K562 (cell line): ENCODE measurements at regions not wholly inside any gene's neighbourhood (a gene's known extent, or its start where the extent isn't known, plus 50 kb on each side); places are given as distances from the start of the nearest gene placed in this dataset.

Experiments
- ASH1L ChIP-seq: fragments of 450-650 bp; IDR thresholded peaks from 2 replicates; pipeline ENCODE4 v1.6.1; 2018; ENCODE audit warnings: borderline replicate concordance, mild to moderate bottlenecking, low read depth; ENCODE audit not compliant: partially characterized antibody
- CBFA2T3 ChIP-seq: fragments of 450-650 bp; IDR thresholded peaks from 2 replicates; pipeline ENCODE4 v1.6.1; 2017
- CCAR2 ChIP-seq: fragments of 200-400 bp; formaldehyde crosslinking; IDR thresholded peaks from 2 replicates; pipeline ENCODE4 v1.6.1; 2017; ENCODE audit warnings: mild to moderate bottlenecking, low read depth, low read length
- CEBPB ChIP-seq: fragments of 450-650 bp; IDR thresholded peaks from 2 replicates; pipeline ENCODE4 v1.6.1; 2016; ENCODE audit warnings: missing genetic modification characterization, missing compliant biosample characterization
- CXXC5 ChIP-seq: fragments of 250-450 bp; sonication (Bioruptor Pico); IDR thresholded peaks from 2 replicates; pipeline ENCODE4 v1.8.0; 2022; ENCODE audit warnings: inconsistent platforms, mild to moderate bottlenecking, moderate library complexity
- KDM4B ChIP-seq, 2 experiments: fragments of 450-650 bp in 1 of 2; sonication (generic) in 1 of 2; IDR thresholded peaks; 2 replicates each; pipeline ENCODE4 v1.6.1; 2016 to 2017; ENCODE audit warnings: borderline replicate concordance in 2 of 2, antibody characterized with exemption in 1 of 2, low read depth in 1 of 2, mild to moderate bottlenecking in 1 of 2
- PHB2 ChIP-seq: fragments of 450-650 bp; IDR thresholded peaks from 2 replicates; pipeline ENCODE4 v1.6.1; 2017; ENCODE audit warnings: low read depth
- RERE ChIP-seq: sonication (generic); formaldehyde crosslinking; IDR thresholded peaks from 2 replicates; pipeline ENCODE4 v1.8.0; 2023; ENCODE audit warnings: missing genetic modification reagents, mild to moderate bottlenecking, borderline replicate concordance
- RNF2 ChIP-seq: sonication (generic); IDR thresholded peaks from 2 replicates; pipeline ENCODE4 v1.6.1; 2016
- SMAD2 ChIP-seq: fragments of 150-350 bp; IDR thresholded peaks from 2 replicates; pipeline ENCODE4 v1.6.1; 2014; ENCODE audit warnings: low read depth, mild to moderate bottlenecking, low read length
- SMARCA4 ChIP-seq: fragments of 450-650 bp; IDR thresholded peaks from 2 replicates; pipeline ENCODE4 v1.6.1; 2016
- SMARCE1 ChIP-seq: fragments of 450-650 bp; IDR thresholded peaks from 2 replicates; pipeline ENCODE4 v1.7.1; 2016; ENCODE audit warnings: mild to moderate bottlenecking
- SP1 ChIP-seq: sonication (generic); formaldehyde crosslinking; IDR thresholded peaks from 2 replicates; pipeline ENCODE4 v1.8.1; 2022; ENCODE audit warnings: mild to moderate bottlenecking, missing genetic modification reagents
- TBP ChIP-seq: optimal IDR thresholded peaks from 2 replicates; pipeline ENCODE3; 2011; ENCODE audit warnings: low read depth, low read length, improper control_type of control experiment
- THAP7 ChIP-seq: fragments of 250-450 bp; sonication (Bioruptor Pico); IDR thresholded peaks from 2 replicates; pipeline ENCODE4 v1.5.0; 2021
- ZBTB34 ChIP-seq: fragments of 250-450 bp; sonication (Bioruptor Pico); IDR thresholded peaks from 2 replicates; pipeline ENCODE4 v1.8.0; 2021; ENCODE audit warnings: mild to moderate bottlenecking, moderate library complexity
- ZEB2 ChIP-seq: fragments of 450-650 bp; IDR thresholded peaks from 2 replicates; pipeline ENCODE4 v1.6.1; 2016
- ZNF133 ChIP-seq: fragments of 250-450 bp; sonication (Bioruptor Pico); IDR thresholded peaks from 2 replicates; pipeline ENCODE4 v1.4.0; 2020; ENCODE audit warnings: mild to moderate bottlenecking
- ZNF408 ChIP-seq: fragments of 250-450 bp; sonication (Bioruptor Pico); IDR thresholded peaks from 2 replicates; pipeline ENCODE4 v1.4.0; 2020; ENCODE audit warnings: low read depth, mild to moderate bottlenecking, moderate library complexity
- ZNF507 ChIP-seq: conservative IDR thresholded peaks from 2 replicates; pipeline ENCODE4 v1.6.1; 2017; ENCODE audit warnings: missing genetic modification characterization, missing compliant biosample characterization
- ZNF79 ChIP-seq: fragments of 250-450 bp; sonication (Bioruptor Pico); IDR thresholded peaks from 2 replicates; pipeline ENCODE4 v1.4.0; 2020; ENCODE audit warnings: low read depth, mild to moderate bottlenecking, moderate library complexity

GRCh38 chr12:32039917-32040575 lies 66.6 kb upstream of the BICD1 start (continued):
- TF ChIP-seq RERE (CRISPR knock-in tag) (no peak), ZNF133 (CRISPR knock-in tag) (no peak), ZEB2 (no peak), ASH1L (no peak), ZNF507 (tag) (no peak), CBFA2T3 (peak; percentile 63), ZNF79 (CRISPR knock-in tag) (no peak), SP1 (no peak), RNF2 (0 out of 2 replicates have a peak, but pooled peaks have one; percentile 28), SMARCA4 (peak; percentile 79), CXXC5 (0 out of 2 replicates have a peak, but pooled peaks have one; percentile 32), CCAR2 (no peak), SMAD2 (no peak), ZNF408 (no peak), ZBTB34 (CRISPR knock-in tag) (no peak), PHB2 (no peak), KDM4B (IDR thresholded peaks at IDR 0.05; ENCODE audit: borderline replicate concordance in 2 of 2, low read depth in 1 of 2) (no peak), THAP7 (CRISPR knock-in tag) (no peak), CEBPB (tag) (peak; percentile 18; the same call in 1 of the 2 replicates), TBP (no peak), SMARCE1 (peak; percentile 37; the same call in 1 of the 2 replicates)
